HG02970 (cell line): ENCODE measurements at regions not wholly inside any gene's neighbourhood (a gene's known extent, or its start where the extent isn't known, plus 50 kb on each side); places are given as distances from the start of the nearest gene placed in this dataset.
A peak's percentile ranks its signal among the peaks of the same experiment; 100 is the strongest.
"Not testable (repeated sequence)": the region's sequence is repeated elsewhere in the genome, so short reads cannot be mapped to it uniquely, and the experiment has no call there.

Experiments
- ATAC-seq: cut with Tn5 transposase; IDR thresholded peaks from one replicate; pipeline ENCODE4 v1.9.1; 2021; ENCODE audit warnings: mild to moderate bottlenecking, moderate library complexity, moderate number of reproducible peaks; ENCODE audit not compliant: unreplicated experiment, low FRiP score

DNA sequence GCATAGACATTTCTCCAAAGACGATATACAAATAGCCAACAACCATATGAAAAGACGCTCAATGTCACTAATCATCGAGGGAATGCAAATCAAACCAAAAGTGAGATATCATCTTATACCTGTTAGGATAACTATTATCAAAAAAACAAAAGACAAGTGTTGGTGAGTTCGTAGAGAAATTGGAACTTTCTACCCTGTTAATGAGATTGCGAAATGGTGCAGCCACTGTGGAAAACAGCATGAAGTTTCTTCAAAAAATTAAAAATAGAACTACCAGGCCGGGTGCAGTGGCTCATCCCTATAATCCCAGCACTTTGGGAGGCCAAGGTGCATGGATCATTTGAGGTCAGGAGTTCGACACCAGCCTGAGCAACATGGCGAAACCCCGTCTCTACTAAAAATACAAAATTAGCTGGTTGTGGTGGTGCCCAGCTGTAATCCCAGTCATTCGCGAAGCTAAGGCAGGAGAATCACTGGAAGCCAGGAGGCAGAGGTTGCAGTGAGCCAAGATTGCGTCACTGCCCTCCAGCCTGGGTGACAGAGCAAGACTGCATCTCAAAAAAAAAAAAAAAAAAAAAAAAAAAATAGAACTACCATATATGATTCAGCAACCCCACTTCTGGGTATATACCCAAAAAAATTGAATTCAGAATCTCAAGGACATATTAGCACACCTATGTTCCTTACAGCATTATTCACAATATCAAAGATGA is 170.0 kb upstream of the ZNF184 start:
- no peak for ATAC-seq

DNA sequence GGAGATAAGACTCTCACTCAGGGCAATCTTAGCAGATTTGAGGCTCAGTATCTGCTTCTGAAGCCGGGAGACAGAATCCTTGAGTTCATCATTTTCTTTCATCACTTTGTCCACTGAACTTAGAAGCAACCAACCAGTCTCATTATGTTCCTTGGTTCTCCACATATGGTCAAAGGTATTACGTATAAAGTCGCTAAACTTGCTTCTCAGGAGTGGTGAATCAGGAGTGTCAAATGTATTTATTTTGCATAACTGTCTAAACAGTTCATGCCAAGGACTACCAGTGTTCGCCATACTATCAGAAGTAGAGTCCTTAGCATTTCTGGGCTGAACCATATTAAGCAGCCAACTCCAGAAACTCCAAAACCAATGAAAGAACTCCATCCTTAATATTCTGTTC is 163.0 kb upstream of the ZNF184 start:
- ATAC-seq, result not testable (repeated sequence)

DNA sequence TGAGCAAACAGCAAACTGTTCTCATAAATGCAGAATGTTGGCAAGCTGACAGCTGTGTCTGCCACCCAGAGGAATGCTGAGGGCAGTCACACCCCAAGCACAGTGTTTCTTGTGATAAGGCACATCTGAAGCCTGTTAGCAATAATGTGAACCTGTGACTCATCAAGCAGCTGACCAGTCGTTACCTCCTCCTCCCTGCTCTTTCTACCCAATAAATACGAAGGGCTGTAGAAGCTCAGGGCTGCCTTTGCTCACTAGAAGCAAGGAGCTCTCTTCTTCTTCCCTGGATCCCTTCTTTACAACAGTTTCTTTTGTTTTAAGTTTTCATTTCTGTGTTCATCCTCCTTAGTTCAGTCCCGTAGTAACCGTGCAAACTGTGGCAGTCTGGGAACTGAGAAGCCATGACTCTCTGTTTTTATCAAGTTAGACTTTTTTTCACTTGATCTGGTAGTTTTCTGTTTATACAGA is 160.3 kb upstream of the ZNF184 start:
- not testable (repeated sequence) for ATAC-seq

DNA sequence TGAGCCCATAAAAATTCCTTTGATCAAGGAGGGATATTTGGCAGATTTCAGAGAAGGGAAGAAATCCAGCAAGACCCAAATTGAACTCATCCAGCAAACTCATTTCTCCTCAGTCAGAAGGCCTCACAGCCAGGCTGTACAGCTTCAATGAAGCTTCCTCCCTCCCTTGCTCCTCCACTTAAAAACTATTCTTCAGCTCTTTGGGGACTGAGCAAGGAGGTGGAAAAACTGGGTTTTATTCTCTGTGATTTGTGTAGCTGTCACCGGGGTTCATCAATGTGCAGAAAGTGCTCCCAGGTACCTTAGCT is 158.7 kb upstream of the ZNF184 start:
- ATAC-seq, result no peak

DNA sequence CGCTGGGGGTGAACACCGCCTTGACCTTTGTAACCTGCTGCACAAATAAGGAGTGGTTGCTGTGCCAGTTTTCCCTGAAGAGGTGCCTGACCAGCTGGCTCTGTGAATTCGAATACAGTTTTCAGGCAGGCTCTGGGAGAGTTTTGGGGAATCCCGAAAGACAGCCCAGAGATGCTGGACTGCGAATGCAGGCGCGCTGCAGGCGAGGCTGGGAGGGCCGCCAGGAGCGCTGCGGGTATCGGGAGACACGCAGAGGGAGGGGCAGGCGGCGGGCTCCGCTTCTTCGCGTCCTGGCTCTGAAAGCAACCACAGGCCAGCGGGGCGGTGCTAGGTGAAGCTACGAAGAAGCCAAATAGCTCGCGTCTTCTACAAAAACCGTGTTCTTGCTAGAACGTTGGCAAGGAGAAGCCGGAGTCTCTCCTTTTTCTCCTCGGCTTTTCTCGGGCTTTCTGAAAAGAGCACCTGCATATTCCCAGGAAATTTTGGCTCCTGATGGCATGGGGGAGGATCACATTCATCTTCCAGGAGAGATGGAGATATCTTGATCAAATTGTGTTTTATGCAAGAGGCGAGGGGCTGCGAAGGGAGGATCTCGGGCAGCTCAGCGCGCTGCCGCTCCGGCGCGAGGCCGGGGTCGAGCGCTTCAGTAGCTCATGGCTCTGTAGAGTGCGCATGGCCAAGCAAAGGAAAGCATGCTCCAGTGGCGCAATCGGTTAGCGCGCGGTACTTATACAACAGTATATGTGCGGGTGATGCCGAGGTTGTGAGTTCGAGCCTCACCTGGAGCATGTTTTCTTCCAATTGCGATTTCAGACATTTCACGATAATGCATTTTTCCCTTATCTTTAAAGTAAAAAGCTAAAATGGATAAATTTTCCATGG is 158.1 kb upstream of the ZNF184 start:
- no peak for ATAC-seq

DNA sequence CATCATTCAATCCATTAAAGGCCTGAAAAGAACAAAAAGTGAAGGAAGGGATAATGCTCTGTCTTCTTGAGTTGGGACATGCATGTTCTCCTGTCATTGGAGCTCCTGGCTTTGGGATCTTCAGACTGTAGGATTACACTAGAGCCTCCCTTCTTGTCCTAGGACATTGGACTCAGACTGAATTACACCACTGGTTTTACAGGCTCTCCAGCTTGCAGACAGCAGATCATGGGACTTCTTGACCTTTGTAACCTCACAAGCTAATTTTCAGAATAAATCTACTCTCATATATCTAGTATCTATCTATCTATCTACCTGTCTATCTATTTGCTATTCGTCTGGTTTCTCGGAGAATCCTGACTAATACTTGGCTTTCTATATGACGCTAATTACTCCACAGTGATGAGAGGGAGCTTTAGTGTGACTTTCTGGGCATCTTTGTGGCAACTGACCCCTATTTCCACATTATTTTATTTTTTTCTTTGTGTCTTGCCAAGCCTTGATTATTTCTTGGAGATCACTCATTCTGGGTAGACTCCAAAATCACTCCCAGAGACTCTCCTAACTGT is 151.9 kb upstream of the ZNF184 start:
- ATAC-seq, result no peak

DNA sequence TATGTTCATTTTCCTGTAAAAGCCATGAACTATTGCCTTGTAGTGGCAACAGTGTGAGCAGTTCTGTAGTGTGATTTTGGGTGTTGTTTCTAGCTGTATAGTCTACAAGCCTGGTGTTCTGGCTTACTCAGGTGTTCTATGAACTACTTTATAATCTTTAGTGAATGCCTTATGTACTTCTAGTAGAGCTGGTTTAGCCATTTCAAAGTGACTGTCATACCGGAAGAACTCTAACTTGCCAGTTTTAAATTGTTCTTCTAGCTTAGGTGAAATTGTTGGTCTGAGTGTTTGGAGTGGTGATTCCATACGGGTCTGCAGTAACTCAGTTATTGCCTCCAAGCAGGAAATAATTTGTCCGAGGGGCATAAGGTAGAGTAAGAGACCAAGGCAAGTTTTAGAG is 150.2 kb upstream of the ZNF184 start:
- no peak for ATAC-seq

DNA sequence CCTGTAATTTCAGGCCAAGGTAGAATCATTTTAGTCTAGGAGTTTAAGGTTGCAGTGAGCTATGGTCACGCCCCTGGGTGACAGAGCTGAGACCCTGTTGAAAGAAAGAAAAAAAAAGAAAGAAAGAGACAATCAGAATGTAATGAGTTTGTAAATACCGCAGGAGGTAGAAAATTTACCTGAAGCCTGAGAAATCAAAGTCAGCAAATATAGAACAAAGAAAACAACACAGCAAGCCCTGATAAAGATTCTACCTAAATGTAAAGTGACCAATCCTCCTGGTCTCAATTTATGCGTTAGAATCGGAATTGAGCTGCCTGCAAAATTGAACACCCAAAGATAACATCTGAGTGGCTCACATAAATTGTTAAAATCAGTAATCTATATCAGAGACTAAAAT is 146.5 kb upstream of the ZNF184 start:
- ATAC-seq, result no peak

DNA sequence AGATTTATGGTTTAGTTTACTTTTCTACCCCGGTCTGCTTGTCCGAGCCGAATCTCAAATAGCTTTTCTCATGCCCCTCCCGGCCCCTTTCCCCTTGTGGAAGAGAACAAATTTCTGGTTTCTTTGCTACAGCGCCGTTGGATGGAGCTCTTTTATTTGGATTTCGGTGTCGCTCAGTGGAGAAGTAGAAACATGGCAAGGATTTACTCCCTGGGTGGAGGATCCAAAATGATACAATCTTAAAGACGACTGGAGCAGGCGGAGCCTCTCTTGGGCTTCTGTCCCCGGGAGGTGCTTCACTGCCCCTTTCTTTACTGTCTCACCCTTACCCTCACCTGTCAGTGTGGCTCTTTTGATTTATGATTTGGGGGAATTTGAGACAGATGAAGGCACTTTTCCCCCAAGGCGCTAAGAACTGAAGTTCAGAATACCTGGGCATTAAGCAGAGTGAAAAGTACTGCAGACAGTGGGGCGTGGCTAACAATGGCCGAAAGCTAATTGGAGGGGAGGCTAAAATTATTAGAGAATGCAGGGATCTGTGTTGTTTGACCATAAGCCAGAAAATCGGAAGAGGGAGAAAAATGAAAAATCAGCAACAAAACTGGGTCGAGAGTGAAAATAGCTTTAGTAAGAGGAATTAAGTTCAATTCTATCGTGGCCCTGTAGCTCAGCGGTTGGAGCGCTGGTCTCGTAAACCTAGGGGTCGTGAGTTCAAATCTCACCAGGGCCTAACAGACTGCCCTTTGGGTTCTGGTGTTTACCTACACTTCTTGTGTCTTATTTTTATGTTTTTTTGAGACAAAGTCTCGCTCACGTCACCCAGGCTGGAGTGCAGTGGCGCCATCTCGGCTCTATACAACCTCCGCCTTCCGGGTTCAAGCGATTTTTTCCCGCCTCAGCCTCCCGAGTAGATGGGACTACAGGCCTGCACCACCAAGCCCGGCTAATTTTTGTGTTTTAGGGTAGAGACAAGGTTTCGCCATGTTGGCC is 145.1 kb upstream of the ZNF184 start:
- ATAC-seq, result no peak

DNA sequence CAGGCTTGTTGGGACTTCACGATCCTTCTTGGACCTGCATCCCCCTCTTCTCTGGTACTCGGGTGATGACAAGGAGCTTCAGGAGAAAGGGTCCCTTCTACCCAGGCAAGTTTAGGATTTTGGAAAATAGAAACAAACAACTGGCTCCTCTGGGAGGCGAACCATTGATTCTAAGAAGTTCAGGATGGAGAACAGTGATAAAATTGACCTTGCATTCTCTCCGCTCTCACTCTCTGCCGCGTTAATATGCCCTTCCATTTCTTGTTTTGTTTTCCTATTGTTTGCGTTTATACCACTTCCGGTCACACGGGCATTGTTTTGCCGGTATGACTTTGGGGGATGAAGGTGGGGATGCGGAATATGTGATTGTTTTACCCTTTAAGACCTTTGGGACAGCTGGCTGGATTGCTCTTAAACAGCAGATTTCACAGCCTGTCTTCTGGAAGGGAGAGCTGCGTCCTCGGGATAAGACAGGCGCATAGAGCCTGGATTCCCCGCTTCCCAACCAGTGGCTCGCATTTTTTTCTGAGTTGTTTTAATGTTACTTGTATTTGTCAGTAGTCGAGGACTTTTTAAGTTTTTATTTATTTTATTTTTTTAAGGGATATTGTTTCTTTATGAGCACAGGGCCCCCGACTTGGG is 144.3 kb upstream of the ZNF184 start:
- ATAC-seq, result no peak

DNA sequence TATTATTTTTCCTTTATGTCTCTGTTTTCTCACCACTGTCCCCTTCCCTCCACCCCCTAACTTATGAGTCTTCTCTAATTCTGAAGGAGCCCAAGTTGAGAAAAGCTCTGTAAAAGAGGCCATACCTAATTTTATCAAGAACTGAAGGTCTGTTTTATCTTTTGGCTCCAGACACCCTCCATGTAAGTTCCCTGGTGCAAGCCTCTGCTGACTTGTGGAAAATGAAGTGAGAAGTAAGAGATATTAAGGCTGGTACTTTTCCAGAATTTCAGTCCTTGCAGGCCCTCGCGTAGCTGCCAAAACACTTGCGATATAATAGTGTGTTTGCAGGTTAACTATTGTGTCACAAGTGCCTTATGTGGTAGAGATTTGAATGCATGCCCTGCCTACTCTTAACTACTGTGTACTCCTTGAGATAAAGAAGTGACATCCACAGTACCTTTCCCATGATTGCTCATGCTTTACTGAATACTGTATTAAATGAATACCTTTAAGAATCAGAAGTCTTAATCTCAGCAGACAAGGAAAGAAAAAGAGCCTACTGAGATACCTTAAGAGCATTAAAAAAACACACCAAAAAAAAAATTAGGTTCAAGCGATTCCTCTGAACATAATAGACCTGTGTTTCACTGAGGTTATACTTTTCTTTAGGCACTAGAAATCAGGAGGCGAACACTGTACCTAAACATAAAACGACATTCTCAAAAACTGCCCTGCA is 143.6 kb upstream of the ZNF184 start:
- ATAC-seq, result no peak

DNA sequence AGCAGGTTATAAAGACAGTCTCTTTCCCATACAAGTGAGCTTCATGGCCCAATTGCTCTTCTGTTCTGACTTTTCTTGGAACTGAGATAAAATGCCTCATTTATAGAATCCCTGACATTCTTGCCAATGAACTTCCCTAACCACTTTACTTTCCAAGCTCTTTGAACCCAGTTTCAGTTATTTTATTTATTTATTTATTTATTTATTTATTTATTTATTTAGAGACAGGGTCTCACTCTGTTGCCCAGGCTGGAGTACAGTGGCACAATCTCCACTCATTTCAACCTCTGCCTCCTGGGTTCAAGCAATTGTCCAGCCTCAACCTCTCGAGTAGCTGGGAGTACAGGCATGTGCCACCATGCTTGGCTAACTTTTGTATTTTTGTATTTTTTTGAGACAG is 138.5 kb upstream of the ZNF184 start:
- ATAC-seq, result no peak

DNA sequence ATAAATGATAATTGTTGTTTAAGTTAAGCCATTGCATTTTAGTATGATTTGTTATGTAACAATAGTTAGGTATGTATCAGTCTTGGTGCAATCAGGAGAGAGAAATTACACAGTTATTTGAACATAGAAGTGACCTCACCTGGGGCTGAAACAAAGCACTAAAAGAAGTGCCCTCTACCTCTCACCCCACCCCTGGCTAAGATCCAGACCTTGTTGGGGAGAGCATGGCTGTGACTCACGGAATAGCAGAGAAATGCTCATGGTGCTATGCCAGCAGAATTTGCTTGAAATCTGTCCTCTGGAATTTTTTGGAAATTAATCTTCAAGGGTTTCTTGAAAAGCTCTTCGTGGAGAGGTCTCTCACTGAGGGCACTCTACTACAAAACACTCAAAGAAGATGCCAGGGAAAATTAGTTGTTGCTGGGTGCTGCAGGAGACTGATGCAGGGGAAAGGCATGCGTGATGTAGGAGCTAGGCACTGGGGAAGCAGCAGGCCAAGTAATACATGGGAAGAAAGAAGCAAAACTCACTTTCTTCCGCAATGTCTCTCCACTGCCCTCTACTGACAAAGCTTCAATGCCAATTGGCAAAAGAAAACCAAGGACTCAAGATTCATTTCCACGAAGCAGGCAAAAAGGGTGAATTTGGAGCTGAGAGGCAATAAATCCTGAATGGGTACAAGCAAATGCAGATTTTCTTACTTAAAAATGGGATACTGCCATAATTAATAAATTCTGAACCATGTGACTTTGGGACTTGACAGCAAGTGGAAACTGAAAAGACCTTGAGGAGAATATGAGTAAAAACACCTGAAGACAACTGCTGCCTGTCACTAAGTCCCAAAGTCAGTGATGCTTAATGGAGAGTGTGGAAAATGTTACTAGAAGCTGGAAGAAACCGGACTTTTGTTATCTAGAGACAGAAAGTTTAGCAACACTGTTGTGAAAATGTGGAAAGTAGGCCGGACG is 136.3 kb upstream of the ZNF184 start:
- ATAC-seq, result no peak

DNA sequence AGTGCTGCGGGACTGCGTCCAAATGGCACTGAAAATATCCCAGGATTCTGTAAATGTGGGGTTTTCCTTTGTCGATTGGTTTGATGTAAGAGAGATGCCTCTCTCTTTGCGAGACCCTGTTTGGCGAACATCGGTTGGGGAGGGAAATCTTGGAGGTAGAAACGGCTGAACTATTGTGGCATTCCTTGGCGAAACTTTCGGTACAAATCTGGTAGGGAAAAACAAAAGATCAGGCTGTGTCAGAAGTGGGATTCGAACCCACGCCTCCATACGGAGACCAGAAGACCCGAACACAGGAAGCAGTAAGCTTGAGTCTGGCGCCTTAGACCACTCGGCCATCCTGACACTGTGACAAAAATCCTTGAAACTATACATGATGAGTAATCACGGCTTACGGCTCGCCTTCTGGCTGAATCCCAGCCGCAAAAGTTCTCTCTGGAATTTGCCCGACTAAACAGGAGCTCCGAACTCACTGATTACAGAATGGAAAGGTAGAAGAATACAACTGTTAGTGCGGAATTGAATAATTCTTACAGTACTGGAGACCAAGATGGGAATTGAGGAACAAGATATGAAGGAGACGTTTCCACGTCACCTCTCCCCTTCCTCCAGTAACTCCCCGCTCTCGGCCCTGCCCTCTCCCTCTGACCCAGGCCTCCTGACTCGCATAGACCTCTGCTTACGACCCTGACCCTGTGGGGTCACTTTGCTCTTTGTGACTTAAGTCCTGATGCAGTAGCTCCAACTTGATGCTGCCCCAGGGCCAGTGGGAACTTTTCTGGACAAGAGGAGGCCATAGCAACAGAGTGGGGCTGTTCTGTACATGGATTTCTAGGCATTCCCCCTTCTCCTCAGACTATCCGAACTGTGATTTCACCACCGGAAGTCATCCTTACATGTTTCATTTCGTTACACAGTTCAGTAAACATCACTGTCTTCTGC is 132.8 kb upstream of the ZNF184 start:
- peak; percentile 53 for ATAC-seq

DNA sequence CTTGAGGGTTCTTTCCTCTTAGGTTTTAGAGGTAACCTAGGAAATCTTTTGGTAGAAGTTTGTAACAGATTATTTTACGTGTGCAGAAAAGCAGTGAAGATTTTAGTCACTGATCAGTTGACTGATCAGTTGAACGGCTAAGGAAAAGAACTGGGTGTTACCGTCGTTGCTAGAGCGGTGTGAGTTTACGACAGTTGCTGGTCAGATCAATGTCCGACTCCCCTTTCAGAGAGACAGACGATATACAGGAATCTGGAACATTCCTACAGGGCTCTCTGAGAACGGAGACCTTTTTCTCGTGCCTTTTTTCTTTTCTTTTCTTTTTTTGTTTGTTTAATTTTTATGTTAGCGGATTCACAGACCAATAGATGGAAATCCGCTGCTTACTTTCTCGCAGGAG is 132.1 kb upstream of the ZNF184 start:
- no peak for ATAC-seq

DNA sequence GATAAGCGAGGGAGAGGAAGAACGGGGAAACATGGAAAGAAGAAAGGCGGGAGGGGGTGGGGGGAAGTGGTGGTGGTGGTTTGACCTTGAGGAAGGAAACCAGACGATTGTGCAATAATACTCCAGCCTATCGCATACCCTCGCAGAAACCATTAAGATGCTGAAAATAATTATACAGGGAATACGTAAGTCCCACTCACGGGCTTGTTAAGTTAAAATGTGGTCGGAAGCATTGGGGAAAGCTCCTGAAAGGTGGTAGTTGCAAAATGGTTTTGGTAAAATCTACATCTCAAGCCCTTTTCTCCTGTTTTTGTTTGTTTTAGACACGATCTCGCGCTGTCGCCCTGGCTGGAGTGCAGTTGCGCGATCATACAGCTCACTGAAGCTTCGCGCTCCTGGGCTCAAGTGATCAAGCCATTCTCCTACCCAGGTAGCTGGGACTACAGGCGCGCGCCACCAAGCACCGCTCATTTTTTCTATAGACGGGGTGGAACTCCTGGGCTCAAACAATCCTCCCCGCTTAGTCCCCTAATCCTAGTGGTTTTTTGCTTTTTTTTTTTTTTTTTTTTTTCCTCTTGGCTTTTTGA is 128.9 kb upstream of the ZNF184 start:
- ATAC-seq, result no peak
